ENCODE measurements at regions not wholly inside any gene's neighbourhood (a gene's known extent, or its start where the extent isn't known, plus 50 kb on each side); places are given as distances from the start of the nearest gene placed in this dataset.

DNA sequence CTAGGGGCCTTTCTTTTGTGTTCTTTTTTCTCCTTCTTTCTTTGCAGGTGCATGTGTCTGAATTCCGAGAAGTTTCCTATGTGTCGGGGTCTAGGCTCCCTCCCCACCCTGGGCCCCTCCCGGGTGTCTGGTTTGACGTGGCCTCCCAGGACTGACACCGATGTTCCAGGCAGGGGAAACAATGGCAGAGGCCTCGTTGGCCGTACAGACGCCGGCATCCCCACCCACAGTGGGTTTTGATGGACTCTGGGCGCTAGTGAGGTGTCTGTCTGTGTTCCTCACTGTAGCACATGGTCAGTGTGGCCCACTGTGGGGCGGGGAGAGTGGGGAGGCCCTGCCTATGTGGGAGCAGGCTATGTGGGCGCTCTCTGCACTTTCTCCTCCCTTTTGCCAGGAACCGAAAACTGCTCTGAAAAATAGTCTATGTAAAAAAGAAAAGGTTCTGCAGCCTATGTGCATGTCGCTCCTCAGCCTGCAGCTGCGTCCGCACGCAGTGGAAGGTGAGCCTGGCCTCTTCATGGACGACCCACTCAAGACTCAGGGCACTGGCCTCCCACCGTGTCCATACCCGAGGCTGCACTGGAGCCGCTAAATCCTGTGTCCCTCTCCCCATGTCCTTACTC, 90.9 kb upstream of the ASB18 start:
- TF ChIP-seq, protein P1, sequence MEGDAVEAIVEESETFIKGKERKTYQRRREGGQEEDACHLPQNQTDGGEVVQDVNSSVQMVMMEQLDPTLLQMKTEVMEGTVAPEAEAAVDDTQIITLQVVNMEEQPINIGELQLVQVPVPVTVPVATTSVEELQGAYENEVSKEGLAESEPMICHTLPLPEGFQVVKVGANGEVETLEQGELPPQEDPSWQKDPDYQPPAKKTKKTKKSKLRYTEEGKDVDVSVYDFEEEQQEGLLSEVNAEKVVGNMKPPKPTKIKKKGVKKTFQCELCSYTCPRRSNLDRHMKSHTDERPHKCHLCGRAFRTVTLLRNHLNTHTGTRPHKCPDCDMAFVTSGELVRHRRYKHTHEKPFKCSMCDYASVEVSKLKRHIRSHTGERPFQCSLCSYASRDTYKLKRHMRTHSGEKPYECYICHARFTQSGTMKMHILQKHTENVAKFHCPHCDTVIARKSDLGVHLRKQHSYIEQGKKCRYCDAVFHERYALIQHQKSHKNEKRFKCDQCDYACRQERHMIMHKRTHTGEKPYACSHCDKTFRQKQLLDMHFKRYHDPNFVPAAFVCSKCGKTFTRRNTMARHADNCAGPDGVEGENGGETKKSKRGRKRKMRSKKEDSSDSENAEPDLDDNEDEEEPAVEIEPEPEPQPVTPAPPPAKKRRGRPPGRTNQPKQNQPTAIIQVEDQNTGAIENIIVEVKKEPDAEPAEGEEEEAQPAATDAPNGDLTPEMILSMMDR (IDR thresholded peaks at IDR 0.05; ENCODE audit: poor library complexity), result no peak
- TF ChIP-seq EZH2 (IDR thresholded peaks at IDR 0.05; ENCODE audit: borderline replicate concordance), result no peak

Measured in hepatocyte (in vitro differentiated cells).